CD14-positive monocyte (primary cell): ENCODE measurements at regions not wholly inside any gene's neighbourhood (a gene's known extent, or its start where the extent isn't known, plus 50 kb on each side); places are given as distances from the start of the nearest gene placed in this dataset.

Experiments
- DNase-seq, 3 donors: peaks; one replicate each; pipeline ENCODE4 v3.0.0-alpha.2; 2011 to 2022
- H2AFZ ChIP-seq: 2 replicates; pipeline ENCODE4 v1.6.0; 2012; ENCODE audit warnings: mild to moderate bottlenecking, low read depth, low read length, inconsistent platforms; ENCODE audit not compliant: insufficient read depth, poor library complexity, severe bottlenecking
- H3K27ac ChIP-seq, 2 donors: 1 replicate in 1 of 2; 2 replicates in 1 of 2; pipeline ENCODE4 v1.5.1; 2012 to 2013; ENCODE audit warnings: low read length in 2 of 2, control low read depth in 1 of 2, inconsistent platforms in 1 of 2, low read depth in 1 of 2, mild to moderate bottlenecking in 1 of 2
- H3K27me3 ChIP-seq, 2 donors: one replicate each; pipeline versions ENCODE4 v1.6.0 to v1.6.1; 2011 to 2013; ENCODE audit warnings: low read length in 2 of 2; ENCODE audit not compliant: control insufficient read depth in 2 of 2, insufficient read depth in 2 of 2
- H3K36me3 ChIP-seq, 2 donors: replicated peaks in 1 of 2; 1 replicate in 1 of 2; 2 replicates in 1 of 2; pipeline versions ENCODE4 v1.5.1 to v1.6.1; 2012 to 2013; ENCODE audit warnings: low read length in 2 of 2, control low read depth in 1 of 2, inconsistent platforms in 1 of 2, mild to moderate bottlenecking in 1 of 2; ENCODE audit not compliant: insufficient read depth in 2 of 2, control insufficient read depth in 1 of 2
- H3K4me1 ChIP-seq, 2 donors: 1 replicate in 1 of 2; 2 replicates in 1 of 2; pipeline versions ENCODE4 v1.5.1 to v1.6.1; 2012 to 2013; ENCODE audit warnings: low read length in 2 of 2, control low read depth in 1 of 2, inconsistent platforms in 1 of 2, mild to moderate bottlenecking in 1 of 2, moderate library complexity in 1 of 2; ENCODE audit not compliant: insufficient read depth in 2 of 2, control insufficient read depth in 1 of 2
- H3K4me2 ChIP-seq: replicated peaks from 2 replicates; pipeline ENCODE3; 2012; ENCODE audit warnings: low read length, moderate library complexity, mild to moderate bottlenecking; ENCODE audit not compliant: poor library complexity, severe bottlenecking; ENCODE audit errors: extremely low read depth
- H3K4me3 ChIP-seq, 3 experiments: fragments of 200-600 bp in 1 of 3; sonication (generic) in 1 of 3; replicated peaks in 1 of 3; 1 replicate in 2 of 3; 2 replicates in 1 of 3; pipeline ENCODE4 v1.5.1; 2011 to 2013; ENCODE audit warnings: low read length in 3 of 3, mild to moderate bottlenecking in 3 of 3, control low read depth in 2 of 3, low read depth in 2 of 3, inconsistent platforms in 1 of 3, moderate library complexity in 1 of 3
- H3K79me2 ChIP-seq: 2 replicates; pipeline ENCODE4 v1.6.0; 2012; ENCODE audit warnings: mild to moderate bottlenecking, control low read depth, inconsistent platforms, low read length, moderate library complexity; ENCODE audit not compliant: insufficient read depth
- H3K9ac ChIP-seq: 2 replicates; pipeline ENCODE4 v1.6.0; 2017; ENCODE audit warnings: low read length, mild to moderate bottlenecking; ENCODE audit not compliant: insufficient read depth, poor library complexity, severe bottlenecking
- H3K9me3 ChIP-seq, 2 donors: replicated peaks in 1 of 2; 1 replicate in 1 of 2; 2 replicates in 1 of 2; pipeline versions ENCODE4 v1.5.1 to v1.6.1; 2012 to 2013; ENCODE audit warnings: low read length in 2 of 2, control low read depth in 1 of 2; ENCODE audit not compliant: control insufficient read depth in 1 of 2, insufficient read depth in 1 of 2
- H4K20me1 ChIP-seq: 2 replicates; pipeline ENCODE4 v1.6.0; 2012; ENCODE audit warnings: mild to moderate bottlenecking, low read length, control low read depth, moderate library complexity; ENCODE audit not compliant: insufficient read depth
- H3K27ac Mint-ChIP-seq, 7 donors: one replicate each; pipeline ENCODE4 v1.8.0; 2020; ENCODE audit warnings: mild to moderate bottlenecking in 7 of 7, mixed read lengths in 7 of 7, moderate library complexity in 6 of 7, inconsistent platforms in 2 of 7
- H3K27me3 Mint-ChIP-seq, 3 donors: one replicate each; pipeline ENCODE4 v1.8.0; 2021 to 2022; ENCODE audit warnings: low read depth in 3 of 3, mild to moderate bottlenecking in 3 of 3, mixed read lengths in 3 of 3, moderate library complexity in 3 of 3, inconsistent platforms in 1 of 3
- H3K36me3 Mint-ChIP-seq, 2 donors: one replicate each; pipeline ENCODE4 v1.8.0; 2020; ENCODE audit warnings: mixed read lengths in 2 of 2, inconsistent platforms in 1 of 2, mild to moderate bottlenecking in 1 of 2
- H3K4me1 Mint-ChIP-seq: one replicate; pipeline ENCODE4 v1.8.0; 2020; ENCODE audit warnings: mild to moderate bottlenecking, mixed read lengths
- H3K4me3 Mint-ChIP-seq, 2 donors: one replicate each; pipeline ENCODE4 v1.8.0; 2020; ENCODE audit warnings: mild to moderate bottlenecking in 2 of 2, mixed read lengths in 2 of 2, moderate library complexity in 1 of 2
- H3K9me3 Mint-ChIP-seq, 7 donors: one replicate each; pipeline ENCODE4 v1.8.0; 2020 to 2022; ENCODE audit warnings: mixed read lengths in 7 of 7, mild to moderate bottlenecking in 6 of 7, moderate library complexity in 6 of 7, inconsistent platforms in 2 of 7
- CTCF ChIP-seq: fragments of 200-600 bp; IDR thresholded peaks from one replicate; pipeline ENCODE4 v1.8.0; 2022; ENCODE audit warnings: antibody characterized with exemption, mild to moderate bottlenecking
- WGBS: methylation state at CpG from one replicate; pipeline ENCODE4 v1.1.5; 2013; ENCODE audit warnings: missing lambda C conversion rate; ENCODE audit not compliant: insufficient coverage; 5-methylcytosine and 5-hydroxymethylcytosine counted together
- intact Hi-C, 2 donors: fragments of 100-400 bp; cut with micrococcal nuclease; formaldehyde crosslinking; loops; one replicate each; pipeline versions ENCODE4 v1.15.0 to v1.15.1; 2023

GRCh38 chr6:138680085-138680484 is 93.5 kb upstream of the CCDC28A start:
- no peak for TF ChIP-seq CTCF
- 95% methylated on average over 3 of the region's 4 CpGs for WGBS
- no peaks in the 10 kb centered on the region for H3K9me3 ChIP-seq
- no peak overlapping the region for H3K9ac ChIP-seq
- no peak overlapping the region for H3K4me3 ChIP-seq
- intact Hi-C loops, result no loop called here
- H3K4me1 Mint-ChIP-seq, result peaks cover 4% of the 10 kb centered on the region
- H4K20me1 ChIP-seq, result no peaks in the 10 kb centered on the region
- H3K4me3 Mint-ChIP-seq, result no peak overlapping the region
- no peak overlapping the region for H3K27ac ChIP-seq
- H3K79me2 ChIP-seq, result no peaks in the 10 kb centered on the region
- H3K27me3 Mint-ChIP-seq, result peaks cover 0 to 4% (median 0%) of the 10 kb centered on the region in 3 donors
- peaks cover 0 to 4% of the 10 kb centered on the region in 2 donors for H3K4me1 ChIP-seq
- no peaks in the 10 kb centered on the region for H3K36me3 Mint-ChIP-seq
- DNase-seq, result no peak
- no peaks in the 10 kb centered on the region for H3K9me3 Mint-ChIP-seq
- H2AFZ ChIP-seq, result no peak overlapping the region
- H3K36me3 ChIP-seq, result no peaks in the 10 kb centered on the region
- H3K27ac Mint-ChIP-seq, result no peak overlapping the region
- H3K4me2 ChIP-seq, result no peak overlapping the region
- no peaks in the 10 kb centered on the region for H3K27me3 ChIP-seq

- Mint-ChIP-seq H3K4me1 (peaks cover 8% of the 10 kb centered on the region), H3K36me3 (no peaks in the 10 kb centered on the region), H3K27ac (no peak overlapping the region), H3K4me3 (no peak overlapping the region), H3K9me3 (no peaks in the 10 kb centered on the region), H3K27me3 (peaks cover 0 to 4% (median 0%) of the 10 kb centered on the region in 3 donors)
- intact Hi-C loops, result no loop called here
- Histone ChIP-seq H3K4me1 (peaks cover 4 to 8% of the 10 kb centered on the region in 2 donors), H3K79me2 (no peaks in the 10 kb centered on the region), H3K9me3 (no peaks in the 10 kb centered on the region), H3K4me3 (no peak overlapping the region), H3K27me3 (no peaks in the 10 kb centered on the region), H2AFZ (no peak overlapping the region), H4K20me1 (no peaks in the 10 kb centered on the region), H3K9ac (no peak overlapping the region), H3K4me2 (no peak overlapping the region), H3K27ac (no peak overlapping the region), H3K36me3 (no peaks in the 10 kb centered on the region)
- no peak for DNase-seq
- no CpG with 5 or more reads among the region's 4 CpGs for WGBS
- TF ChIP-seq CTCF, result no peak
Observed at GRCh38 chr6:138681627-138682026, 91.9 kb upstream of the CCDC28A start.
